Vagina (tissue), 2 donors: ENCODE measurements at regions not wholly inside any gene's neighbourhood (a gene's known extent, or its start where the extent isn't known, plus 50 kb on each side); places are given as distances from the start of the nearest gene placed in this dataset.

Experiments used
- DNase-seq, 2 donors: peaks; one replicate each; pipeline ENCODE4 v3.0.0-alpha.2; 2017; ENCODE audit errors: extremely low spot score in 2 of 2
- H3K27ac ChIP-seq: fragments of 200-600 bp; sonication (generic); one replicate; pipeline ENCODE4 v1.5.1; 2019
- H3K27me3 ChIP-seq: fragments of 200-600 bp; sonication (generic); one replicate; pipeline ENCODE4 v1.5.1; 2019
- H3K36me3 ChIP-seq, 2 donors: fragments of 200-600 bp; sonication (generic); one replicate each; pipeline ENCODE4 v1.5.1; 2017 to 2019
- H3K4me1 ChIP-seq: fragments of 200-600 bp; sonication (generic); one replicate; pipeline ENCODE4 v1.5.1; 2019
- H3K4me3 ChIP-seq, 2 donors: fragments of 200-600 bp; sonication (generic); 1 replicate in 1 of 2; 2 replicates in 1 of 2; pipeline ENCODE4 v1.5.1; 2016 to 2019
- H3K9me3 ChIP-seq: fragments of 200-600 bp; sonication (generic); one replicate; pipeline ENCODE4 v1.5.1; 2019
- CTCF ChIP-seq, 3 experiments: fragments of 450-650 bp in 2 of 3; fragments of 200-600 bp in 1 of 3; sonication (generic) in 1 of 3; IDR thresholded peaks; one replicate each; pipeline ENCODE4 v1.5.1; 2017 to 2019; ENCODE audit warnings: antibody characterized with exemption in 3 of 3, mild to moderate bottlenecking in 2 of 3, moderate library complexity in 2 of 3
- POLR2A ChIP-seq, 2 donors: fragments of 450-650 bp; IDR thresholded peaks; one replicate each; pipeline ENCODE4 v1.6.1; 2017; ENCODE audit warnings: antibody characterized with exemption in 2 of 2, mild to moderate bottlenecking in 2 of 2, moderate library complexity in 2 of 2
- POLR2AphosphoS5 ChIP-seq, 2 donors: sonication (generic); formaldehyde crosslinking; IDR thresholded peaks; one replicate each; pipeline ENCODE4 v1.9.0; 2017; ENCODE audit warnings: antibody characterized with exemption in 2 of 2, mild to moderate bottlenecking in 2 of 2, low read depth in 1 of 2; ENCODE audit not compliant: insufficient read depth in 1 of 2
- intact Hi-C: fragments of 100-400 bp; cut with DNase I; formaldehyde crosslinking; loops from one replicate; pipeline ENCODE4 v1.15.1; 2023

DNA sequence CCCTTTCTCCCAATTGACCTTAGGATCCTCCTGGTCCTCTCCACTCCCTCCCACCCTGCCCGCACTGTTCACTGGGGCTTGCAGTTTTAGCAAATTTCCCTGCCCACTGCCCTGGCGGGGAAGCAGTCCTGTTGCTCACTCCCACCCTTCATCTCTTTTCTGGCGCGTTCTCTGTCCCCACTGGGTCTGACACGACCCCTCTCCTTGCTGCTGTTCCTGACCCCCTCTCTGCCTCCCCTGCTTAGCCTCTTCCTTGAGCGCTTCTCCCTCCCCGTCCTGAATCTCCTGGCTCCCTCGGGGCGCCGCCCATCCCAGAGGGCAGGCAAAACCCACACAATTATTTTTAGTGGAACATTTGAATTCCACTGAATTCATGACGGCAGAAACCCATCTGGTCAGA, 1796.4 kb downstream of the TP53TG3F start:
- no peak overlapping the region for H3K4me3 ChIP-seq
- DNase-seq = no peak
- no peaks in the 10 kb centered on the region for H3K9me3 ChIP-seq
- no peaks in the 10 kb centered on the region for H3K36me3 ChIP-seq
- TF ChIP-seq POLR2A (IDR thresholded peaks at IDR 0.05) (no peak), CTCF (IDR thresholded peaks at IDR 0.05) (no peak), POLR2AphosphoS5 (IDR thresholded peaks at IDR 0.05; ENCODE audit: insufficient read depth in 1 of 2, low read depth in 1 of 2) (no peak)
- no peaks in the 10 kb centered on the region for H3K27me3 ChIP-seq
- no peaks in the 10 kb centered on the region for H3K4me1 ChIP-seq
- no peak overlapping the region for H3K27ac ChIP-seq
- intact Hi-C loops = no loop called here

DNA sequence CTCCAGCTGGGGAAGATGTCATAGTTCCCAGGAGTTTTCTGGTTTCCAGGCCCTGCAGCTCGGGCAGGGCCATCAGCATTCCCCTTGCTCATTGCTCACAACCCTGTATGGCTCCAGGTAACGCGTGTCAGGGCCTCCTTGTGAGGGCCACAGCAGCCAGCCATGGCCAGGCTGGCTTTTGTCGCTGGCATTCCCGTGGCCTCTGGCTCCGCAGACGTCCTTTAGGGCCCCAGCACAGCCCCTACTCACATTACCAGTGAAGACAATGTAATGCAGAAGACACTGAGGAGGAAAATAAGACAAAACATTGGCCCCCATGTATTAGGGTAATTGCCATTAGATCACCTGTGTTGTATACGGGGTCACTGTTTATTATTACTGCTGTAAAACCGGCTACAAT, 1799.0 kb downstream of the TP53TG3F start:
- TF ChIP-seq POLR2A (IDR thresholded peaks at IDR 0.05) (no peak), POLR2AphosphoS5 (IDR thresholded peaks at IDR 0.05; ENCODE audit: insufficient read depth in 1 of 2, low read depth in 1 of 2) (no peak), CTCF (IDR thresholded peaks at IDR 0.05) (no peak)
- Histone ChIP-seq H3K4me3 (no peak overlapping the region), H3K36me3 (no peaks in the 10 kb centered on the region), H3K4me1 (no peaks in the 10 kb centered on the region), H3K27me3 (no peaks in the 10 kb centered on the region), H3K27ac (no peak overlapping the region), H3K9me3 (no peaks in the 10 kb centered on the region)
- DNase-seq = no peak
- intact Hi-C loops = no loop called here

GRCh38 chr16:35295856-35296255, 1836.4 kb downstream of the TP53TG3F start:
- H3K4me3 ChIP-seq = no peak overlapping the region
- DNase-seq = peak; percentile 25 to 69
- no peaks in the 10 kb centered on the region for H3K9me3 ChIP-seq
- no peak overlapping the region for H3K27ac ChIP-seq
- no peaks in the 10 kb centered on the region for H3K36me3 ChIP-seq
- peaks cover 7% of the 10 kb centered on the region for H3K4me1 ChIP-seq
- intact Hi-C loops = no loop called here
- TF ChIP-seq POLR2AphosphoS5 (IDR thresholded peaks at IDR 0.05; ENCODE audit: insufficient read depth in 1 of 2, low read depth in 1 of 2) = no peak
- no peak for TF ChIP-seq POLR2A (IDR thresholded peaks at IDR 0.05)
- TF ChIP-seq CTCF (IDR thresholded peaks at IDR 0.05) = no peak
- H3K27me3 ChIP-seq = no peaks in the 10 kb centered on the region

DNA sequence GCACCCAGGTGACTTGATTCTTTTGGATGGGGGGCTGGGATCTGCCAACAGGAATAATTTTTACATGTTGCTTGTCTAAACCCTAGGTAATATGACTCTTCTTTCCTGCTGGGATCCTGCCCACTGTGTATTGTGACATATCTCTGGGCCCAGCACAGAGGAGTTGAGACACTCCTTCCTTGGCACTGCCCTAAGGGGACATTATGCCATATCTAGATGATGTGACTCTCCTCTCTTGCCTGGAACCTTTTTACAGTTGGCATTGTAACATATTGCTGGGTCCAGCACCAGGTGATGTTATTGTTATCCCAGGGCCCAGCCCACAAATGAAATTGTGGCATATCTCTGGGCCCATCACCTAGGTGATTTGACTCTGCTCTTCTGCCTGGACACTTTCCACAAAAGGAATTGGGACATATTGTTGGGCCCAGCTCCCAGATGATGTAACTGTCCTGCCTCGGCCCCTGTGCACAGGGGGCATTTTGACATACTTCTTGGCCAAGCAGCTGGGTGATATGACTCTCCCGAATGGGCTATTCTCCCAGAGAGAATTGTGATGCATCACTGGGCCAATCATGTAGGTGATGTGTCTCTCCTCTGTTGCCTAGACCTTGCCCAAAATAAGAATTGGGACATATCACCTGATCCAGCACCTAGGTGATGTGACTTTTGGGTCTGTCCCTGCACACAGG, 1837.7 kb downstream of the TP53TG3F start:
- intact Hi-C loops = no loop called here
- Histone ChIP-seq H3K27ac (no peak overlapping the region), H3K4me1 (peaks cover 7% of the 10 kb centered on the region)

More for the DNA sequence above, 1837.7 kb downstream of the TP53TG3F start:
- H3K4me3 ChIP-seq = no peak overlapping the region
- H3K27me3 ChIP-seq = no peaks in the 10 kb centered on the region
- H3K36me3 ChIP-seq = no peaks in the 10 kb centered on the region
- DNase-seq = peak; percentile 37 to 40
- TF ChIP-seq CTCF (IDR thresholded peaks at IDR 0.05) = no peak
- no peak for TF ChIP-seq POLR2AphosphoS5 (IDR thresholded peaks at IDR 0.05; ENCODE audit: insufficient read depth in 1 of 2, low read depth in 1 of 2)
- no peak for TF ChIP-seq POLR2A (IDR thresholded peaks at IDR 0.05)
- H3K9me3 ChIP-seq = no peaks in the 10 kb centered on the region
